ENCODE measurements at regions not wholly inside any gene's neighbourhood (a gene's known extent, or its start where the extent isn't known, plus 50 kb on each side); places are given as distances from the start of the nearest gene placed in this dataset.
"Not testable (repeated sequence)": the region's sequence is repeated elsewhere in the genome, so short reads cannot be mapped to it uniquely, and the experiment has no call there.

DNA sequence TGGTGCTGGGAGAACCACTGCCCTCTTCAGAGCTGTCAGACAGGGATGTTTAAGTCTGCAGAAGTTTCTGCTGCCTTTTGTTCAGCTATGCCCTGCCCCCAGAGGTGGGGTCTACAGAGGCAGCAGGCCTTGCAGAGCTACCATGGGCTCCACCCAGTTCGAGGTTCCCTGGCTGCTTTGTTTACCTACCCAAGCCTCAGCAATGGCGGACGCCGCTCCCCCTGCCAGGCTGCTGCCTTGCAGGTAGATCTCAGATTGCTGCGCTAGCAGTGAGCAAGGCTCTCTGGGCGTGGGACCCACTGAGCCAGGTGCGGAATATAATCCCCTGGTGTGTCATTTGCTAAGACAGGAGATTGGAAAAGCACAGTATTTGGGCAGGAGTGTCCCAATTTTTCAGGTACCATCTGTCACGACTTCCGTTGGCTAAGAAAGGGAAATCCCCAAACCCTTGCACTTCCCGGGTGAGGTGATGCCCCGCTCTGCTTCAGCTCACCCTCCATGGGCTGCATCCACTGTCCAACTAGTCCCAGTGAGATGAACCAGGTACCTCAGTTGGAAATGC lies 1415.5 kb downstream of the GRIK2 start:
- not testable (repeated sequence) for DNase-seq

DNA sequence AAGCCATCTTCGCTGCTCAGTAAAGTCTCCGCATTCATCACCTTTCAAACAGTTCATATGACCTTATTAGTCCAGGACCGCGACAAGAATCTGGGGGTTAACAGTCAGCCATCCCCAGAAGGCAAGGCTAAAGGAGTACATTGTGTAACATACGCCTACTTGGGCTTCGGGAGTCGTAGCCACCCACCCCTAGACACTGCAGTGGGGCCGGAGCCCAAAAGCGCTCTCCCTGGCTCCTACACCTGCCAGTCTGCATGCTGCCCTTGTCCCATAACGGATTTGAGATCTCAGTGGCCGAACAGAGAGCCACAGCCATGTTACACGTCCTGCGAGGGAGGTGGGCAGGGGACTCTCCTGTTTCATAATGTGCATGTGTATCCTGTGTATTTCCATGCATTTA lies 1405.5 kb downstream of the GRIK2 start:
- no peak for DNase-seq

GRCh38 chr6:102798636-102799035 lies 1405.1 kb downstream of the GRIK2 start:
- DNase-seq: no peak

GRCh38 chr6:102793752-102794151 lies 1400.2 kb downstream of the GRIK2 start:
- no peak for DNase-seq

- DNase-seq: no peak
Measured at GRCh38 chr6:102774326-102774725, 1380.8 kb downstream of the GRIK2 start.

GRCh38 chr6:102773636-102774035 lies 1380.1 kb downstream of the GRIK2 start:
- DNase-seq: no peak

GRCh38 chr6:102766963-102767362 lies 1373.5 kb downstream of the GRIK2 start:
- DNase-seq: no peak

DNA sequence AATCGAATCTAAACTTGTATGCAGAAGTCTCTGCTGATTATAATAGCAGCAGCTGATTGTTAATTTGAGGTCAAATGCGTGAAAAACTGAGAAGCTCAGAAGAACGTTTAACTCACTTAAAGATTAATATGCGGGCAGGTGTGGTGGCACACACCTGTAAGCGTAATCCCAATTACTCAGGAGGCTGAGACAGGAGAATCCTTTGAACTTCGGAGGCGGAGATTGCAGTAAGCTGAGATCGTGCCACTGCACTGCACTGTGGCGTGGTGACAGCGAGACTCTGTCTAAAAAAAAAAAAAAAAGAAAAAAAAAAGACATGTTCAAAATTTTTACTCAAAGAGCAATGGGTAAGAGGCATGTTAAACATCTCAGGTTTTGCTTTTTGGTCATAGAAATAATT lies 1370.8 kb downstream of the GRIK2 start:
- DNase-seq: no peak

GRCh38 chr6:102763891-102764290 lies 1370.4 kb downstream of the GRIK2 start:
- no peak for DNase-seq

GRCh38 chr6:102761872-102762271 lies 1368.4 kb downstream of the GRIK2 start:
- DNase-seq: no peak

- no peak for DNase-seq
Measured at GRCh38 chr6:102759415-102759814, 1365.9 kb downstream of the GRIK2 start.

DNA sequence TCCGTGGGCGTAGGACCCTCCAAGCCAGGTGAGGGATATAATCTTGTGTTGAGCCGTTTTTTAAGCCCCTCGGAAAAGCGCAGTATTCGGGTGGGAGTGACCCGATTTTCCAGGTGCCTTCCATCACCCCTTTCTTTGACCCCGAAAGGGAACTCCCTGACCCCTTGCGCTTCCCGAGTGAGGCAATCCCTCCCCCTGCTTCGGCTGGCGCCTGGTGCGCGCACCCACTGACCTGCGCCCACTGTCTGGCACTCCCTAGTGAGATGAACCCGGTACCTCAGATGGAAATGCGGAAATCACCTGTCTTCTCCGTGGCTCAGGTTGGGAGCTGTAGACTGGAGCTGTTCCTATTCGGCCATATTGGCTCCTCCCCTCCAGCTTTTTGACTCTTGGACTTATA lies 1365.0 kb downstream of the GRIK2 start:
- not testable (repeated sequence) for DNase-seq

DNA sequence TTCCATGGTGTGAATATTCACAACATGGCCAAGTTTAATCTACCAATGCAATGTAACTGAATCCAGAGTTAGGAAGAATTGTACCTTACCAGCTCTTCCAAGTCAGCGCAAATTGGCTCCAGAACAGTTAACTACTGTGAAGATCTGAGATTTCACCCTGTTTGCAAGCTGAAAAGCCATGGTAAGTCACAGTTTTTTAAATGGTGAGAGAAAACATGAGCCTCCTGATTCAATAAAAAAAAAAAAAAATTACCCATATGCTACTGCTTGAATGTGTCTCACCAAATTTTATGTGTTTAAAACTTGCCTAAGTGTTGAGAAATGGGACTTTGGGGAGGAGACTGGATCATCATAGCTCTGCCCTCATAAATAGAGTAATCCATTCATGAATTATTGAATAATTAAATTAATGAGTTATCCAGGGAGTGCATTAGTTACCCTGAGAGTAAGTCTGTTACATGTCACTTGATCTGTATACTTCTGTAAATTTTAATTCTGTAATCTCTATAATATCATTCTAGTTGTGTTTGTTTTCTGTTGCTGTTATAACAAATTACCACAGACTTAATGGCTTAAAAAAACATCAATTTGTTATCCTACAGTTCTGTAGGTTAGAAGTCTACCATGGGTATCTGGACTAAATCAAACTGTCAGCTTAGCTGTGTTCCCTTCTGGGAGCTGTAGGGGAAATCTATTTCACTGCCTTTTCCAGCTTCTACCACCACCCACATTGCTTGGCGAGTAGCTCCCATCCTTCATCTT lies 1355.9 kb downstream of the GRIK2 start:
- no peak for DNase-seq

- no peak for DNase-seq
Measured at GRCh38 chr6:102746941-102747340, 1353.4 kb downstream of the GRIK2 start.

DNA sequence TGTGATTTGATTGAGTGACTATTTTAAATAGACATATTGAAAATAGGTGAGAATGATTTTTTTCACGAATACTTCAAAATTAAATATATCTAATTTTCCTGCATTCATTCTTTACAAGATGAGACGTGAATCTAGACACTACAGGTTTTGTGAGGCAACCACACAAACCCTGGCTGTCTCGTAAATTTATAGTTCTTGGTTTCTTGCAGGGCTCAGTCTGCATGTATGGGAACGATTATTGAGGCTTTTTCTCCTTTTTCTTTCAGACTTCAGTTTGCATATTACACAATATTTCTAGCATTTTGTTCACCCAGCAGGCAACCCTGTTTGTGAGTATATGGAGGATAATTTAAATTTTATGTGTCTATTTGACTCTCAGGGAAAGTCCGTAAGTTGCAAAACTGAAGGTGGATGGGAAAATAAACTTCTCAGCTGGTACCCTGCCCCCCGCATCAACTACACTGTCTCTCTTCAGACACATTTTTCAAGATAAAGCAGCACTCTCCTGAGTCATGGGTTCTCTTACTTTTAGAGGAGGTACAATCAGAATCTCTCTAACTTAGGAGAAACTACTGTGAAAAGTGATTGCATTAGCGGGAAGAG lies 1349.3 kb downstream of the GRIK2 start:
- DNase-seq: no peak

DNA sequence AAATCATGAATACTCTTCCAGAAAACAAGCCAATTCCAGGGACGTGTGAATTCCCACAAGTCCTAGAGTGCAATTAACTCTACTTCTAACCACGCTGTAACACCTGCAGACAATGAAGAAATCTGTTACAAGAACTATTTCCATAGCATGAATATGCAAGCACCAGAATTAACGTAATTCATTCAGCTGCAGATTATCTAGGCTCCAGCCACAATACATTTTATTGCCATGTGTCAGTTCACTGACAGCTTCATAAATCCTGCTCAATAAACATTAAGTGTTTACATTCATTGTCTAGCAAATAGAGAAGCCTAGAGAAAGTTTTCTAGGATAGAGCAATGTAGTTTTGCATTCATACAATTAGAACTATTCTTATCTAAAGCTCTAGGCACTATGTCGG lies 1348.5 kb downstream of the GRIK2 start:
- DNase-seq: no peak

DNA sequence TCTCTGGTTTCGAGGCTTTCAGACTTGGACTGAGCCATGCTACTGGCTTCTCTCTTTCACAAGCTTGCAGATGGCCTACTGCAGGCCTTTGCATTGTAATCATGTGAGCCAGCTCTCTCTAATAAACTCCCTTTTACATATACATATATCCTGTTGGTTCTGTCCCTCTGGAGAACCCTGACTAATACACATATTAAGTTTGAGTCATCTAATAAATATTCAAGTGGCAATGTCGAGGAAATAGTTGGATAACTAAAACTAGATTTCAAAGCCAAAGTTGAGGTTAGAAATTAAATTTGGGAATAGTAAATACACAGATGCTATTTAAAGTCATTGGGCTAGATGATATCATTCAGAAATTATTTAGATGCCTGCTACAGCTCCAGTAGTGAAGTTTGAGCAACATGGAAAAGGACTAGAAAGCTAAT lies 1343.4 kb downstream of the GRIK2 start:
- DNase-seq: no peak

GRCh38 chr6:102732898-102733297 lies 1339.4 kb downstream of the GRIK2 start:
- DNase-seq: no peak

- not testable (repeated sequence) for DNase-seq
Measured at GRCh38 chr6:102722086-102722485, 1328.6 kb downstream of the GRIK2 start.

DNA sequence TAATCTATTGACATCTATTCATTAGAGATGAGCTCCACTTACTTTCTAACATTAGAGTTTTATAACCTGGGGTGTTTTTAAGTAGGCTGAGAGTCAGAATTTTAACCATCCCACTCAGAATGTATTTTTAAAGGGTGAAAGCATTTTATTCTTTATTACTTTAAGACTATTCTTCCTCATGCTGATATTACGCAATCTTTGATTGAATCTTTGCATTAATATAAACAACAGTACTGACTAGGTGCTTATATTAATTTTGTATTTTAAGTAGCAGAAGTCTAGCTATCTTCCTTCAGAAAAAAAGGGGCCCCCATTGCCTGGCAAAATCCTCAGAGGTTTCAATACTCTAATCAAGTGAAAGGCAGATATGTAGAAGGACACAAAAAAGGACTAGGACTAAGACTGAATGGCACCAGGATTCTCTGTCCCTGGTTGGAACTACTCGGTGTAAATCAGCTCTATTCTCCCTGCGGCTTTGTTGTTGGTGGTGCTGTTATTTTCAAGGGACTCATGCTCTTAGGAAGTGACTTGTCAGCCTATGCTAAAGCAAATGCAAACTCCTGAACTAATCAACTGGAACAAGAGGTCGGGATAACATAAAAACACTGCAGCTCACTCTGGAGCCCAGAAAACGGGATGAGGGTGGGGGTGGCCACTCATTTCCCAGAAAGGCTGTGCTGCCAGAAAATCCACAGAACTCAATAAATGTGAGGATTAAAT lies 1324.4 kb downstream of the GRIK2 start:
- no peak for DNase-seq

- DNase-seq: no peak
Measured at GRCh38 chr6:102717252-102717651, 1323.7 kb downstream of the GRIK2 start.

GRCh38 chr6:102701019-102701418 lies 1307.5 kb downstream of the GRIK2 start:
- no peak for DNase-seq

DNA sequence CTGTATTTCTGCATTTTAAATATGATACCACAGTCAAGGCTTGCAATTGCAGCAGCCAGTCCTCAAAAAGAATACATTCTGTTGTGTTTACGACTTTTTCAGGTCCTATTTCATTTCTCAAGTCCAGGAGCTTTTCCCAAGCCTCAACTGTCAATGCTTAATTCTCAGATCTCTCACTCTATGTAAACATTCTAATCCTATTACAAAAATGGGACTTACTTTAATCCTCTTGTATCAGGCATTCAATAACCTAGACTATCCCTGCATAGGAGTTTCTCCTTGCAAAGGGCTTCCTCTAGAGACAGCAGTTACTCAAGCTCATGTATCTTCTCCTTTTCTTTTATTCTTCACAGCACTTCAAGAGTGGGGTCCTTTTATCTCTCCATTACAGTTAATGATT lies 1293.0 kb downstream of the GRIK2 start:
- DNase-seq: no peak

DNA sequence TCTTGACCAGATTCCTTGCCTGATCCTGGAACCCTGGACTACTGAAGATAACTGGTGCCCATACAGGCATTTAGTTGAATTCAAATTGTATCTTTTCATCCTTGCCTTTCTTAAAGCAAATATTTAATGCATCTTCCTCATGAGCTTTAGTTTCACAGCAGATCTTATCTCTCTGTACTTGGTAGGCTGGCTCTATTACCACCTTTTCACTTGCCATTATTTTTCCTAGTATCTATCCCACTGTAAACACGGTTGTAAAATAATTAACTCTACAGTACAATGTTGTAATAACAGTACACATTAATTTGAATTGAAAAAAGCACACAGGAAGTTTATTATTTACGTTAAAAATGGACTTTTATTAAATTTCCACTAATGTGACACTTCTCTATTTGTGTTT lies 1286.9 kb downstream of the GRIK2 start:
- DNase-seq: no peak

Measured in stimulated activated CD4-positive, alpha-beta T cell treated with anti-CD3 and anti-CD28 coated beads, Interleukin-15, amount 100 ng/mL, for 24 hours (primary cell).